Mesenchymal stem cell (in vitro differentiated cells and primary cell): ENCODE measurements at regions not wholly inside any gene's neighbourhood (a gene's known extent, or its start where the extent isn't known, plus 50 kb on each side); places are given as distances from the start of the nearest gene placed in this dataset.

ENCODE experiments used
- DNase-seq: peaks from one replicate; pipeline ENCODE4 v3.0.0-alpha.2; 2013
- H2AFZ ChIP-seq: one replicate; pipeline ENCODE4 v1.6.1; 2013; ENCODE audit warnings: low read depth, mild to moderate bottlenecking, control low read depth, inconsistent platforms, low read length, moderate library complexity
- H2AK5ac ChIP-seq: 2 replicates; pipeline ENCODE4 v1.6.1; 2013; ENCODE audit warnings: low read length, moderate library complexity, mild to moderate bottlenecking, inconsistent platforms; ENCODE audit not compliant: severe bottlenecking
- H2BK120ac ChIP-seq: one replicate; pipeline ENCODE4 v1.6.1; 2013; ENCODE audit warnings: low read depth, mild to moderate bottlenecking, inconsistent platforms, low read length, moderate library complexity
- H2BK12ac ChIP-seq, 2 experiments: one replicate each; pipeline ENCODE4 v1.6.1; 2013; ENCODE audit warnings: inconsistent platforms in 2 of 2, low read length in 2 of 2, mild to moderate bottlenecking in 2 of 2, moderate library complexity in 2 of 2, control low read depth in 1 of 2
- H2BK15ac ChIP-seq: one replicate; pipeline ENCODE4 v1.6.1; 2013; ENCODE audit warnings: mild to moderate bottlenecking, low read depth, inconsistent platforms; ENCODE audit not compliant: poor library complexity, severe bottlenecking
- H2BK5ac ChIP-seq: 2 replicates; pipeline ENCODE4 v1.6.1; 2013; ENCODE audit warnings: low read depth, mild to moderate bottlenecking, low read length, control low read depth, inconsistent platforms; ENCODE audit not compliant: poor library complexity, severe bottlenecking
- H3K14ac ChIP-seq, 2 experiments: one replicate each; pipeline ENCODE4 v1.6.1; 2013; ENCODE audit warnings: inconsistent platforms in 2 of 2, low read length in 2 of 2, control low read depth in 1 of 2, mild to moderate bottlenecking in 1 of 2, moderate library complexity in 1 of 2
- H3K18ac ChIP-seq, 2 experiments: one replicate each; pipeline ENCODE4 v1.6.1; 2013; ENCODE audit warnings: inconsistent platforms in 2 of 2, low read length in 2 of 2, control low read depth in 1 of 2, low read depth in 1 of 2, mild to moderate bottlenecking in 1 of 2
- H3K23ac ChIP-seq, 2 experiments: one replicate each; pipeline ENCODE4 v1.6.1; 2013; ENCODE audit warnings: inconsistent platforms in 2 of 2, low read length in 2 of 2, mild to moderate bottlenecking in 2 of 2, moderate library complexity in 2 of 2, control low read depth in 1 of 2
- H3K27ac ChIP-seq: 2 replicates; pipeline ENCODE4 v1.5.1; 2013; ENCODE audit warnings: mild to moderate bottlenecking, moderate library complexity, low read length, control low read depth, inconsistent platforms; ENCODE audit not compliant: poor library complexity, severe bottlenecking
- H3K27me3 ChIP-seq, 2 experiments: 2 replicates each; pipeline versions ENCODE4 v1.6.1 to v1.7.0; 2013; ENCODE audit warnings: low read length in 2 of 2, mild to moderate bottlenecking in 2 of 2, moderate library complexity in 2 of 2, control low read depth in 1 of 2, inconsistent platforms in 1 of 2; ENCODE audit not compliant: control insufficient read depth in 1 of 2, insufficient read depth in 1 of 2
- H3K36me3 ChIP-seq, 2 experiments: 2 replicates each; pipeline versions ENCODE4 v1.6.1 to v1.7.0; 2013; ENCODE audit warnings: low read length in 2 of 2, control low read depth in 1 of 2, inconsistent platforms in 1 of 2, low read depth in 1 of 2, mild to moderate bottlenecking in 1 of 2; ENCODE audit not compliant: insufficient read depth in 2 of 2, control insufficient read depth in 1 of 2
- H3K4ac ChIP-seq, 2 experiments: one replicate each; pipeline ENCODE4 v1.6.1; 2013; ENCODE audit warnings: inconsistent platforms in 2 of 2, low read length in 2 of 2, mild to moderate bottlenecking in 2 of 2, moderate library complexity in 2 of 2, control low read depth in 1 of 2, low read depth in 1 of 2
- H3K4me1 ChIP-seq: 2 replicates; pipeline ENCODE4 v1.6.1; 2013; ENCODE audit warnings: low read depth, low read length, control low read depth; ENCODE audit not compliant: control insufficient read depth, insufficient read depth
- H3K4me2 ChIP-seq: 2 replicates; pipeline ENCODE4 v1.6.1; 2013; ENCODE audit warnings: low read length, mild to moderate bottlenecking, inconsistent platforms; ENCODE audit not compliant: poor library complexity, severe bottlenecking
- H3K4me3 ChIP-seq, 2 experiments: 2 replicates each; pipeline versions ENCODE4 v1.5.1 to v1.7.0; 2013; ENCODE audit warnings: low read length in 2 of 2, mild to moderate bottlenecking in 2 of 2, control low read depth in 1 of 2, low read depth in 1 of 2; ENCODE audit not compliant: insufficient read depth in 1 of 2
- H3K79me1 ChIP-seq: replicated peaks from 2 replicates; pipeline ENCODE4 v1.6.1; 2013; ENCODE audit warnings: mild to moderate bottlenecking, control low read depth, low read length, inconsistent platforms; ENCODE audit not compliant: poor library complexity, severe bottlenecking
- H3K9ac ChIP-seq: 2 replicates; pipeline ENCODE4 v1.7.0; 2013; ENCODE audit warnings: mild to moderate bottlenecking, low read length, moderate library complexity
- H3K9me3 ChIP-seq: 2 replicates; pipeline ENCODE4 v1.7.0; 2013; ENCODE audit warnings: mild to moderate bottlenecking, low read length; ENCODE audit not compliant: control insufficient read depth
- H4K8ac ChIP-seq: one replicate; pipeline ENCODE4 v1.6.1; 2013; ENCODE audit warnings: inconsistent platforms, mild to moderate bottlenecking, low read length, moderate library complexity
- H4K91ac ChIP-seq: one replicate; pipeline ENCODE4 v1.6.1; 2013; ENCODE audit warnings: mild to moderate bottlenecking, low read length, inconsistent platforms
- WGBS: methylation state at CpG from one replicate; pipeline ENCODE4 v1.1.7; 2013; ENCODE audit warnings: mixed read lengths; 5-methylcytosine and 5-hydroxymethylcytosine counted together

- DNase-seq: no peak
- H2AFZ ChIP-seq: no peak overlapping the region
- no peak overlapping the region for H3K4ac ChIP-seq
- no peak overlapping the region for H3K4me2 ChIP-seq
- 71% methylated on average over 1 of the region's 1 CpG for WGBS
- H3K79me1 ChIP-seq: no peaks in the 10 kb centered on the region
- H2AK5ac ChIP-seq: no peak overlapping the region
- no peak overlapping the region for H2BK12ac ChIP-seq
- no peak overlapping the region for H3K14ac ChIP-seq
- no peak overlapping the region for H2BK15ac ChIP-seq
- no peak overlapping the region for H2BK5ac ChIP-seq
- no peaks in the 10 kb centered on the region for H3K4me1 ChIP-seq
- no peak overlapping the region for H4K91ac ChIP-seq
- H3K9ac ChIP-seq: no peak overlapping the region
- H2BK120ac ChIP-seq: no peak overlapping the region
- no peaks in the 10 kb centered on the region for H3K36me3 ChIP-seq
- H3K27ac ChIP-seq: no peak overlapping the region
- H4K8ac ChIP-seq: no peak overlapping the region
- H3K18ac ChIP-seq: no peak overlapping the region
- peaks cover 17% of the 10 kb centered on the region for H3K9me3 ChIP-seq
- H3K23ac ChIP-seq: no peak overlapping the region
- no peaks in the 10 kb centered on the region for H3K27me3 ChIP-seq
- H3K4me3 ChIP-seq: no peak overlapping the region
Observed at GRCh38 chr21:14711287-14711686, 165.2 kb upstream of the SAMSN1 start.

GRCh38 chr21:14707511-14708020 lies 161.5 kb upstream of the SAMSN1 start:
- no peak overlapping the region for H3K4me3 ChIP-seq
- no peaks in the 10 kb centered on the region for H3K4me1 ChIP-seq
- H3K36me3 ChIP-seq: no peaks in the 10 kb centered on the region
- H2BK5ac ChIP-seq: no peak overlapping the region
- no peak overlapping the region for H3K23ac ChIP-seq
- H2AK5ac ChIP-seq: no peak overlapping the region
- no peak overlapping the region for H2BK15ac ChIP-seq
- H3K9me3 ChIP-seq: peaks cover 7% of the 10 kb centered on the region
- no peak overlapping the region for H4K8ac ChIP-seq
- H3K9ac ChIP-seq: no peak overlapping the region
- DNase-seq: no peak
- H3K79me1 ChIP-seq: no peaks in the 10 kb centered on the region
- no peaks in the 10 kb centered on the region for H3K27me3 ChIP-seq
- H3K4ac ChIP-seq: no peak overlapping the region
- WGBS: no CpG with 5 or more reads among the region's 2 CpGs
- H3K27ac ChIP-seq: no peak overlapping the region
- no peak overlapping the region for H2BK120ac ChIP-seq
- H3K4me2 ChIP-seq: no peak overlapping the region
- H4K91ac ChIP-seq: no peak overlapping the region
- no peak overlapping the region for H3K14ac ChIP-seq
- no peak overlapping the region for H3K18ac ChIP-seq
- no peak overlapping the region for H2BK12ac ChIP-seq
- H2AFZ ChIP-seq: no peak overlapping the region

GRCh38 chr21:14706712-14707510 lies 160.8 kb upstream of the SAMSN1 start:
- no peaks in the 10 kb centered on the region for H3K79me1 ChIP-seq
- H4K91ac ChIP-seq: no peak overlapping the region
- H2BK15ac ChIP-seq: no peak overlapping the region
- no peak overlapping the region for H3K9ac ChIP-seq
- H3K4me1 ChIP-seq: no peaks in the 10 kb centered on the region
- H3K4me3 ChIP-seq: no peak overlapping the region
- H3K27me3 ChIP-seq: no peaks in the 10 kb centered on the region
- no peak overlapping the region for H2AK5ac ChIP-seq
- H3K9me3 ChIP-seq: peaks cover under 1% of the 10 kb centered on the region
- H2BK12ac ChIP-seq: no peak overlapping the region
- H3K4ac ChIP-seq: no peak overlapping the region
- WGBS: 49% methylated on average over 4 of the region's 7 CpGs
- H3K14ac ChIP-seq: no peak overlapping the region
- H3K23ac ChIP-seq: no peak overlapping the region
- H2AFZ ChIP-seq: no peak overlapping the region
- H3K36me3 ChIP-seq: no peaks in the 10 kb centered on the region
- DNase-seq: no peak
- H2BK120ac ChIP-seq: no peak overlapping the region
- H4K8ac ChIP-seq: no peak overlapping the region
- no peak overlapping the region for H3K18ac ChIP-seq
- H2BK5ac ChIP-seq: no peak overlapping the region
- H3K27ac ChIP-seq: no peak overlapping the region
- H3K4me2 ChIP-seq: no peak overlapping the region

GRCh38 chr21:14699433-14700407 lies 153.6 kb upstream of the SAMSN1 start:
- Histone ChIP-seq H3K27ac (no peak overlapping the region), H2BK15ac (no peak overlapping the region), H3K18ac (no peak overlapping the region), H3K4ac (no peak overlapping the region), H3K4me1 (no peaks in the 10 kb centered on the region), H3K23ac (no peak overlapping the region), H2AK5ac (no peak overlapping the region), H3K9ac (no peak overlapping the region), H3K4me3 (no peak overlapping the region), H2BK5ac (no peak overlapping the region), H3K14ac (no peak overlapping the region), H3K79me1 (no peaks in the 10 kb centered on the region), H4K91ac (no peak overlapping the region), H3K36me3 (no peaks in the 10 kb centered on the region), H3K27me3 (no peaks in the 10 kb centered on the region), H3K4me2 (no peak overlapping the region), H4K8ac (no peak overlapping the region), H2BK120ac (no peak overlapping the region), H2AFZ (no peak overlapping the region), H3K9me3 (no peaks in the 10 kb centered on the region), H2BK12ac (no peak overlapping the region)
- 94% methylated on average over 3 of the region's 3 CpGs for WGBS
- no peak for DNase-seq
